Peyer's patch (tissue), 4 donors: ENCODE measurements at regions not wholly inside any gene's neighbourhood (a gene's known extent, or its start where the extent isn't known, plus 50 kb on each side); places are given as distances from the start of the nearest gene placed in this dataset.

Experiments
- DNase-seq, 3 donors: peaks; one replicate each; pipeline ENCODE4 v3.0.0-alpha.2; 2017 to 2019
- H3K27ac ChIP-seq, 4 donors: fragments of 200-600 bp; sonication (generic); one replicate each; pipeline ENCODE4 v1.5.1; 2016 to 2019
- H3K27me3 ChIP-seq, 2 donors: fragments of 200-600 bp; sonication (generic); one replicate each; pipeline ENCODE4 v1.5.1; 2019
- H3K36me3 ChIP-seq, 3 donors: fragments of 200-600 bp; sonication (generic); one replicate each; pipeline ENCODE4 v1.5.1; 2016 to 2019
- H3K4me1 ChIP-seq, 4 donors: fragments of 200-600 bp; sonication (generic); one replicate each; pipeline ENCODE4 v1.5.1; 2016 to 2019
- H3K4me3 ChIP-seq, 4 donors: fragments of 200-600 bp; sonication (generic); 1 replicate in 3 of 4; 2 replicates in 1 of 4; pipeline ENCODE4 v1.5.1; 2016 to 2019; ENCODE audit warnings: mild to moderate bottlenecking in 1 of 4
- H3K9me3 ChIP-seq, 4 donors: fragments of 200-600 bp; sonication (generic); one replicate each; pipeline ENCODE4 v1.5.1; 2016 to 2019; ENCODE audit warnings: mild to moderate bottlenecking in 1 of 4
- CTCF ChIP-seq, 6 experiments: fragments of 450-650 bp in 4 of 6; fragments of 200-600 bp in 2 of 6; sonication (generic) in 1 of 6; IDR thresholded peaks; one replicate each; pipeline ENCODE4 v1.5.1; 2017 to 2019; ENCODE audit warnings: antibody characterized with exemption in 6 of 6, mild to moderate bottlenecking in 3 of 6, moderate library complexity in 1 of 6
- POLR2A ChIP-seq, 2 donors: fragments of 450-650 bp; IDR thresholded peaks; one replicate each; pipeline ENCODE4 v1.5.1; 2017; ENCODE audit warnings: antibody characterized with exemption in 2 of 2, mild to moderate bottlenecking in 2 of 2, moderate library complexity in 2 of 2

GRCh38 chr3:57009802-57010201, 50.7 kb upstream of the SPATA12 start:
- DNase-seq, result no peak
- peaks cover 0 to 23% (median 0%) of the 10 kb centered on the region in 4 donors for H3K4me1 ChIP-seq
- H3K9me3 ChIP-seq, result peaks cover 0 to 11% (median 0%) of the 10 kb centered on the region in 4 donors
- H3K36me3 ChIP-seq, result no peaks in the 10 kb centered on the region
- no peak overlapping the region for H3K27ac ChIP-seq
- H3K4me3 ChIP-seq, result no peak overlapping the region
- H3K27me3 ChIP-seq, result no peaks in the 10 kb centered on the region
- TF ChIP-seq POLR2A (IDR thresholded peaks at IDR 0.05), result no peak
- TF ChIP-seq CTCF (IDR thresholded peaks at IDR 0.05), result no peak

GRCh38 chr3:57009367-57009766, 51.1 kb upstream of the SPATA12 start:
- H3K9me3 ChIP-seq, result peaks cover 0 to 11% (median 0%) of the 10 kb centered on the region in 4 donors
- TF ChIP-seq CTCF (IDR thresholded peaks at IDR 0.05), result no peak
- TF ChIP-seq POLR2A (IDR thresholded peaks at IDR 0.05), result no peak
- H3K27ac ChIP-seq, result peak overlapping the region in 1 of 4 donors; percentile 77
- no peaks in the 10 kb centered on the region for H3K27me3 ChIP-seq
- DNase-seq, result no peak
- H3K4me1 ChIP-seq, result peaks cover 0 to 23% (median 0%) of the 10 kb centered on the region in 4 donors
- no peak overlapping the region for H3K4me3 ChIP-seq
- H3K36me3 ChIP-seq, result no peaks in the 10 kb centered on the region

- H3K27me3 ChIP-seq, result no peaks in the 10 kb centered on the region
- peak in 2 of 3 donors; percentile 32 to 67 for DNase-seq
- no peak overlapping the region for H3K4me3 ChIP-seq
- H3K27ac ChIP-seq, result peak overlapping the region; percentile 12 to 77 (median 58)
- TF ChIP-seq POLR2A (IDR thresholded peaks at IDR 0.05) (no peak), CTCF (IDR thresholded peaks at IDR 0.05) (no peak)
- H3K9me3 ChIP-seq, result peaks cover 0 to under 1% (median 0%) of the 10 kb centered on the region in 4 donors
- no peaks in the 10 kb centered on the region for H3K36me3 ChIP-seq
- H3K4me1 ChIP-seq, result peaks cover 0 to 23% (median 0%) of the 10 kb centered on the region in 4 donors
Observed at GRCh38 chr3:57007521-57008460, 52.7 kb upstream of the SPATA12 start.

GRCh38 chr3:57006949-57007419, 53.5 kb upstream of the SPATA12 start:
- no peak for TF ChIP-seq CTCF (IDR thresholded peaks at IDR 0.05)
- TF ChIP-seq POLR2A (IDR thresholded peaks at IDR 0.05), result no peak
- H3K4me1 ChIP-seq, result peaks cover 0 to 23% (median 0%) of the 10 kb centered on the region in 4 donors
- H3K27ac ChIP-seq, result peak overlapping the region in 3 of 4 donors; percentile 52 to 77 (median 65)
- no peaks in the 10 kb centered on the region for H3K36me3 ChIP-seq
- no peaks in the 10 kb centered on the region for H3K9me3 ChIP-seq
- no peaks in the 10 kb centered on the region for H3K27me3 ChIP-seq
- H3K4me3 ChIP-seq, result no peak overlapping the region
- no peak for DNase-seq

- DNase-seq, result no peak
- H3K4me1 ChIP-seq, result peaks cover 0 to 23% (median 0%) of the 10 kb centered on the region in 4 donors
- no peaks in the 10 kb centered on the region for H3K36me3 ChIP-seq
- H3K27me3 ChIP-seq, result no peaks in the 10 kb centered on the region
- TF ChIP-seq POLR2A (IDR thresholded peaks at IDR 0.05) (no peak), CTCF (IDR thresholded peaks at IDR 0.05) (no peak)
- peak overlapping the region in 1 of 4 donors; percentile 77 for H3K27ac ChIP-seq
- H3K4me3 ChIP-seq, result no peak overlapping the region
- no peaks in the 10 kb centered on the region for H3K9me3 ChIP-seq
Observed at GRCh38 chr3:57006179-57006657, 54.2 kb upstream of the SPATA12 start.
